HFF-Myc (cell line): ENCODE measurements at regions not wholly inside any gene's neighbourhood (a gene's known extent, or its start where the extent isn't known, plus 50 kb on each side); places are given as distances from the start of the nearest gene placed in this dataset.

Source experiments
- DNase-seq: peaks from one replicate; pipeline ENCODE4 v3.0.0-alpha.2; 2011; ENCODE audit warnings: low read depth; ENCODE audit errors: extremely low read depth
- H3K4me3 ChIP-seq: replicated peaks from 2 replicates; pipeline ENCODE4 v1.5.1; 2011; ENCODE audit warnings: low read depth, mild to moderate bottlenecking, control low read depth, low read length
- CTCF ChIP-seq: IDR thresholded peaks from 2 replicates; pipeline ENCODE4 v1.5.1; 2012; ENCODE audit warnings: mild to moderate bottlenecking, low read depth, low read length, control low read depth; ENCODE audit errors: missing control alignments

- no peak overlapping the region for H3K4me3 ChIP-seq
- DNase-seq, result no peak
- no peak for TF ChIP-seq CTCF
These were observed 116.9 kb upstream of the TLR4 start for GRCh38 chr9:117587263-117587662.

GRCh38 chr9:117574099-117574498, 130.1 kb upstream of the TLR4 start:
- H3K4me3 ChIP-seq, result no peak overlapping the region
- DNase-seq, result no peak
- no peak for TF ChIP-seq CTCF

- no peak for TF ChIP-seq CTCF
- DNase-seq, result no peak
- H3K4me3 ChIP-seq, result no peak overlapping the region
These were observed 139.4 kb upstream of the TLR4 start for GRCh38 chr9:117564839-117565238.

- H3K4me3 ChIP-seq, result no peak overlapping the region
- no peak for TF ChIP-seq CTCF
- DNase-seq, result no peak
These were observed 142.4 kb upstream of the TLR4 start for GRCh38 chr9:117561761-117562160.

GRCh38 chr9:117555964-117556629, 141.2 kb upstream of the ASTN2 start:
- peak; percentile 10 for DNase-seq
- TF ChIP-seq CTCF, result peak; percentile 69
- H3K4me3 ChIP-seq, result no peak overlapping the region

GRCh38 chr9:117552811-117553210, 138.0 kb upstream of the ASTN2 start:
- TF ChIP-seq CTCF, result no peak
- no peak overlapping the region for H3K4me3 ChIP-seq
- no peak for DNase-seq

GRCh38 chr9:117551171-117551570, 136.3 kb upstream of the ASTN2 start:
- no peak for TF ChIP-seq CTCF
- DNase-seq, result no peak
- no peak overlapping the region for H3K4me3 ChIP-seq
